Hepatocyte (in vitro differentiated cells): ENCODE measurements at regions not wholly inside any gene's neighbourhood (a gene's known extent, or its start where the extent isn't known, plus 50 kb on each side); places are given as distances from the start of the nearest gene placed in this dataset.

Experiments
- DNase-seq: peaks from one replicate; pipeline ENCODE4 v3.0.0-alpha.2; 2016; ENCODE audit warnings: low spot score
- H2AFZ ChIP-seq: fragments of 200-600 bp; sonication (generic); 2 replicates; pipeline ENCODE4 v1.6.0; 2016; ENCODE audit warnings: antibody characterized with exemption, mild to moderate bottlenecking
- H3K27ac ChIP-seq: fragments of 200-600 bp; sonication (generic); 2 replicates; pipeline ENCODE4 v1.5.1; 2016; ENCODE audit warnings: mild to moderate bottlenecking
- H3K27me3 ChIP-seq: fragments of 200-600 bp; sonication (generic); 2 replicates; pipeline ENCODE4 v1.6.1; 2016
- H3K36me3 ChIP-seq: fragments of 200-600 bp; sonication (generic); replicated peaks from 2 replicates; pipeline ENCODE4 v1.5.1; 2016; ENCODE audit warnings: low read depth; ENCODE audit not compliant: insufficient read depth
- H3K4me1 ChIP-seq: fragments of 200-600 bp; sonication (generic); 2 replicates; pipeline ENCODE4 v1.5.1; 2016; ENCODE audit warnings: mild to moderate bottlenecking, moderate library complexity; ENCODE audit not compliant: insufficient read depth
- H3K4me2 ChIP-seq: fragments of 200-600 bp; sonication (generic); 2 replicates; pipeline ENCODE4 v1.6.0; 2016
- H3K4me3 ChIP-seq: fragments of 200-600 bp; sonication (generic); 2 replicates; pipeline ENCODE4 v1.5.1; 2016; ENCODE audit warnings: mild to moderate bottlenecking
- H3K79me2 ChIP-seq: fragments of 200-600 bp; sonication (generic); 2 replicates; pipeline ENCODE4 v1.6.0; 2017; ENCODE audit warnings: mild to moderate bottlenecking
- H3K9me2 ChIP-seq: fragments of 200-600 bp; sonication (generic); replicated peaks from 2 replicates; pipeline ENCODE4 v1.6.0; 2017; ENCODE audit warnings: mild to moderate bottlenecking; ENCODE audit not compliant: insufficient read depth
- H3K9me3 ChIP-seq: fragments of 200-600 bp; sonication (generic); 2 replicates; pipeline ENCODE4 v1.5.1; 2016; ENCODE audit warnings: low read depth, mild to moderate bottlenecking
- H4K20me1 ChIP-seq: fragments of 200-600 bp; sonication (generic); 2 replicates; pipeline ENCODE4 v1.6.0; 2016; ENCODE audit warnings: mild to moderate bottlenecking; ENCODE audit not compliant: insufficient read depth, poor library complexity, severe bottlenecking
- CTCF ChIP-seq: fragments of 200-600 bp; sonication (generic); IDR thresholded peaks from 2 replicates; pipeline ENCODE4 v1.5.1; 2016; ENCODE audit warnings: antibody characterized with exemption, mild to moderate bottlenecking; ENCODE audit not compliant: poor library complexity
- EZH2 ChIP-seq: fragments of 200-600 bp; sonication (generic); IDR thresholded peaks from 2 replicates; pipeline ENCODE4 v1.6.1; 2016; ENCODE audit warnings: antibody characterized with exemption, mild to moderate bottlenecking, borderline replicate concordance
- EZH2phosphoT487 ChIP-seq: fragments of 200-600 bp; sonication (generic); IDR thresholded peaks from one replicate; pipeline ENCODE4 v1.6.1; 2018; ENCODE audit warnings: antibody characterized with exemption, mild to moderate bottlenecking, low read depth, moderate library complexity; ENCODE audit not compliant: unreplicated experiment, severe bottlenecking
- WGBS: methylation state at CpG from one replicate; pipeline ENCODE4 v1.1.6; 2016; ENCODE audit warnings: low lambda C conversion rate; ENCODE audit errors: missing lambda C conversion rate; 5-methylcytosine and 5-hydroxymethylcytosine counted together

GRCh38 chr3:187966636-187967406 lies 187.1 kb upstream of the LPP start:
- H4K20me1 ChIP-seq = no peaks in the 10 kb centered on the region
- TF ChIP-seq EZH2 (no peak), CTCF (no peak), EZH2phosphoT487 (no peak)
- WGBS = 85% methylated on average over 8 of the region's 8 CpGs

GRCh38 chr3:187967993-187968392 lies 186.0 kb upstream of the LPP start:
- Histone ChIP-seq H3K4me1 (peaks cover 7% of the 10 kb centered on the region), H3K4me2 (no peak overlapping the region), H3K9me3 (no peaks in the 10 kb centered on the region), H3K4me3 (no peak overlapping the region), H2AFZ (no peak overlapping the region), H3K27ac (peak overlapping the region; percentile 51), H4K20me1 (no peaks in the 10 kb centered on the region), H3K9me2 (no peaks in the 10 kb centered on the region), H3K79me2 (no peaks in the 10 kb centered on the region), H3K27me3 (no peaks in the 10 kb centered on the region), H3K36me3 (no peaks in the 10 kb centered on the region)
- TF ChIP-seq EZH2phosphoT487 = no peak
- no peak for TF ChIP-seq CTCF
- TF ChIP-seq EZH2 = no peak
- 43% methylated on average over 5 of the region's 5 CpGs for WGBS
- peak; percentile 57 for DNase-seq

More at GRCh38 chr3:187966636-187967406, 187.1 kb upstream of the LPP start:
- Histone ChIP-seq H3K79me2 (no peaks in the 10 kb centered on the region), H3K27me3 (no peaks in the 10 kb centered on the region), H3K4me2 (no peak overlapping the region), H3K36me3 (no peaks in the 10 kb centered on the region), H2AFZ (no peak overlapping the region), H3K4me1 (peaks cover 7% of the 10 kb centered on the region), H3K4me3 (no peak overlapping the region), H3K27ac (no peak overlapping the region), H3K9me3 (no peaks in the 10 kb centered on the region), H3K9me2 (no peaks in the 10 kb centered on the region)
- DNase-seq = no peak

- WGBS = 87% methylated on average over 2 of the region's 2 CpGs
- Histone ChIP-seq H2AFZ (no peak overlapping the region), H3K4me2 (no peak overlapping the region), H3K4me3 (no peak overlapping the region), H3K9me3 (no peaks in the 10 kb centered on the region), H3K4me1 (peaks cover 7% of the 10 kb centered on the region), H4K20me1 (no peaks in the 10 kb centered on the region), H3K36me3 (no peaks in the 10 kb centered on the region), H3K27me3 (no peaks in the 10 kb centered on the region), H3K9me2 (no peaks in the 10 kb centered on the region), H3K79me2 (no peaks in the 10 kb centered on the region), H3K27ac (peak overlapping the region; percentile 51)
- DNase-seq = peak; percentile 47
- TF ChIP-seq EZH2phosphoT487 (no peak), EZH2 (no peak)
These were observed 184.9 kb upstream of the LPP start for GRCh38 chr3:187968883-187969580.

GRCh38 chr3:187969581-187969950 lies 184.4 kb upstream of the LPP start:
- Histone ChIP-seq H3K4me1 (peaks cover 7% of the 10 kb centered on the region), H3K9me2 (no peaks in the 10 kb centered on the region), H3K79me2 (no peaks in the 10 kb centered on the region), H3K9me3 (no peaks in the 10 kb centered on the region), H3K4me3 (no peak overlapping the region), H4K20me1 (no peaks in the 10 kb centered on the region), H3K36me3 (no peaks in the 10 kb centered on the region), H3K27ac (peak overlapping the region; percentile 37), H3K4me2 (no peak overlapping the region), H3K27me3 (no peaks in the 10 kb centered on the region), H2AFZ (no peak overlapping the region)
- TF ChIP-seq CTCF = no peak
- no peak for TF ChIP-seq EZH2phosphoT487
- no peak for DNase-seq
- WGBS = 95% methylated on average over 3 of the region's 3 CpGs
